Skin epidermis (tissue), 12 donors: ENCODE measurements at regions not wholly inside any gene's neighbourhood (a gene's known extent, or its start where the extent isn't known, plus 50 kb on each side); places are given as distances from the start of the nearest gene placed in this dataset.
"Not testable (repeated sequence)": the region's sequence is repeated elsewhere in the genome, so short reads cannot be mapped to it uniquely, and the experiment has no call there.

Experiments used
- H3K27ac ChIP-seq, 21 experiments: fragments of 200-600 bp; sonication (generic) in 11 of 21; one replicate each; pipeline ENCODE4 v1.5.0; 2020; ENCODE audit warnings: mild to moderate bottlenecking in 3 of 21, inconsistent platforms in 2 of 21, moderate library complexity in 2 of 21
- H3K4me3 ChIP-seq, 7 experiments: fragments of 200-600 bp; sonication (generic) in 2 of 7; one replicate each; pipeline ENCODE4 v1.5.0; 2020; ENCODE audit warnings: inconsistent platforms in 2 of 7, mild to moderate bottlenecking in 2 of 7, moderate library complexity in 1 of 7

- H3K27ac ChIP-seq, H3K4me3 ChIP-seq: not testable (repeated sequence)
Measured at GRCh38 chr10:22467393-22467792, 122.1 kb downstream of the SPAG6 start.

DNA sequence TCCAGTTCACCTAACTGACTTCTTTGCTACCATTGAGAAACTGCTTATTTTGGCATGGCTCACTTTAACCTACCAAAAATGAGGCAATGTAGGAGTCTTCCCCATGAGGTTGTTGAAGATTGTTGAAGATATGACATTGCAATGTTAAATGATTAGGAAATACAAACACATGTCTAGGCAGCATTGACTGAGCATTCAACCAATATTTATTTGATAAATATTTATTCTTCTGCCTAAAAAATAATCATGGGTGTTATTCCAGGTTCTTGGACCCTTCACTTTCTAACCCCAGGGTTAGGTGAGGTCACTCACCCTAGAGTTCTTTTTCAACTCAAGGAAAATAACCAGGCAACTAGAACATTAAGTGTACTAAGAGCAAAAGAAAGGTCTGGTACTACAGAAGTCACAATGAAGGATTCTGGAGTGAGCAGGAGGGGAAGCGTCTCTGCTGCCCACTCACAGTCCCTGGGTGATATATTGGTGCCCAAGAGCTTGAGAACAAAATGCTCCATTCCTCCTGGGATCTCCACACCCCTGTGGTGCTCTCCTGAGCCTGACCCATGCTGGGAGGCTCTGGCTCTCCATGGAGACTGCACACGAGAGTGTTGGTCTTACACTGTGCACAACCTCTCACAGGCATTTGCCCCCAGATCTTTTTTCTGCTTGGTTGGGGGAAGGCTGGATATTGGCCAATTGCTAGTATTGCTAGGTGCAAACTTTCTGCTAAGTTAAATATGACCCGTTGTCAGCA lies 123.4 kb downstream of the SPAG6 start:
- Histone ChIP-seq H3K4me3 (no peak overlapping the region), H3K27ac (no peak overlapping the region)

DNA sequence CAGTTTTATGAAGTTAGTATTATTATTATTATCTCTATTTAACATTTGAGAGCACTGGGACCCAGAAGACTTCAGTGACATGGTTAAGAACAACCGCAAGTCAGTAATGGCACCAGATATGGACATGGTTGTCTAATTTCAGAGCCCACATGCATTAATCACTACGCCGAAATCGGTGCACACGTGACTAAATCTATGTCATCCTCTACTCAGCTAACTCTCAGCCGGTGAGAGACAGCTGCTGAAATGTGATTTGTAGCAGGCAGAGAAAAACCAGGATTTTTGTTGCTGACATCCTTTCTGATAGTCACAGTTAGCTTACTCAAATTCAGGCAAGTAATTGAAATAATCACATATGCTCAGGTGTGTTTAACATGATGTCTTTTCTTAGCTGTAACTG lies 127.7 kb downstream of the SPAG6 start:
- Histone ChIP-seq H3K27ac (no peak overlapping the region), H3K4me3 (no peak overlapping the region)

DNA sequence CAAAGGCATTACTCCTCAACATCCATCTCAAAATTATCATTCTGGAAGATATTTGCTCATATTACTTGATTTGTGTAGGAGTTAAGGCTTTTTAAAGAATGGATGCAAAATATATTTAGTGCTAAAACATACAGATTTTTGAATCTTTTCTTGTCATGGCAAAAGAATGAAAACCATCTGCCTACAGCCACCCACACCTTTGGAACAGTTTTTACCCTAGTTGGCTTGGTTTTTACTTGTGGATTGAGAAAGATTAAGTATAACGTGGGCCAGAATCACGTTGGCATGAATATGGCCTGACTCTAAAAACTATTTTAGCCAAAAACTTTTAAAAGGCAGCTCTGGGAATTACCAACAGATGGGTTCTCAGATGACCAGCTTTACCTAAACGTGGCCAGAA lies 128.2 kb downstream of the SPAG6 start:
- no peak overlapping the region for H3K4me3 ChIP-seq
- no peak overlapping the region for H3K27ac ChIP-seq

DNA sequence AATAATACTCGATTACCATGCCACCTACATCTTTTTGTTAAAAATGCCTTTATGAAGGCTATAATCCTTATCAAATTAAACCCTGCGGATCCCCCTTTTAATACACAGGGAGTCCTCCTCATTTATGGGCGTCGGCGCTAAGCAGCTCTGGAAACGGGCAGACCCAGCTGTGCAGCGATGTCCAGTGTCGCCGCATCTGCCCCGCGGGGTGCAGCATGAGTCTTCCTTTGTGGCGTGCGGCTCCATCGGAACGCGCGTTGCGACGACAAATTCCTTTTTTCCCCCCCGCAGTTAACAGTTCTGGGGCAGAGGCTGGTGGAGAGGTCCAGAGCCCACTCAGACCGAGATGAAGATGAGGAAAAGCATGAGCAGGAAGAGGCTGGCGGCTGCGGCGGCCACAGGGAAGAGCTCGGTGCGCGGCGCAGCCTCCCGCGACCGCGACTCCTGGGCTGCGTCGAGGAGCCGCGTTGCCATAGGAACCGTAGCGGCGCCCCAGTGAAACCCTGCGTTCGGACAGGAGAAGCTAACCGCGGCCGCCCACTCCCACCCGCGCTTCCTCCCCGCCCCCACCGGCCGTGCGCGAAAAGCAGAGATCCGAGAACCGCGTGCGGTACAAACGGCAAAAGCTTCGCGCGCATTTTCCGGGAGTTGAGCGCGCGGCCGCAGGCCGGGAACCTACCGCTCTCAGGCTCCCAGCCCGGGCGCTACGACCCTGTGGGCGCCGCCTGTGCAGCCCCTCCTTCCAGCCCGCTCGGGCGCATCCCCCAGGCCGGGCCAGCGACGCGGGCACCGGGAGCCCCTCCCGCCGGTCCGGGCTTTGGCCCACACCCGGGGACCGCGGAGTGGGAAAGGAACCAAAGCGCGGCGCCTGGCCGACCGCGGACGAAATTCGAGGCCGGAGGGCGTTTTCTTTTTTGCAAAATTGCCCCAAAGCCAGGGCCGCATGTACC lies 130.6 kb downstream of the SPAG6 start:
- peak overlapping the region in 6 of 7 experiments; percentile 5 to 44 (median 22) for H3K4me3 ChIP-seq
- H3K27ac ChIP-seq: peak overlapping the region in 1 of 21 experiments; percentile 9

DNA sequence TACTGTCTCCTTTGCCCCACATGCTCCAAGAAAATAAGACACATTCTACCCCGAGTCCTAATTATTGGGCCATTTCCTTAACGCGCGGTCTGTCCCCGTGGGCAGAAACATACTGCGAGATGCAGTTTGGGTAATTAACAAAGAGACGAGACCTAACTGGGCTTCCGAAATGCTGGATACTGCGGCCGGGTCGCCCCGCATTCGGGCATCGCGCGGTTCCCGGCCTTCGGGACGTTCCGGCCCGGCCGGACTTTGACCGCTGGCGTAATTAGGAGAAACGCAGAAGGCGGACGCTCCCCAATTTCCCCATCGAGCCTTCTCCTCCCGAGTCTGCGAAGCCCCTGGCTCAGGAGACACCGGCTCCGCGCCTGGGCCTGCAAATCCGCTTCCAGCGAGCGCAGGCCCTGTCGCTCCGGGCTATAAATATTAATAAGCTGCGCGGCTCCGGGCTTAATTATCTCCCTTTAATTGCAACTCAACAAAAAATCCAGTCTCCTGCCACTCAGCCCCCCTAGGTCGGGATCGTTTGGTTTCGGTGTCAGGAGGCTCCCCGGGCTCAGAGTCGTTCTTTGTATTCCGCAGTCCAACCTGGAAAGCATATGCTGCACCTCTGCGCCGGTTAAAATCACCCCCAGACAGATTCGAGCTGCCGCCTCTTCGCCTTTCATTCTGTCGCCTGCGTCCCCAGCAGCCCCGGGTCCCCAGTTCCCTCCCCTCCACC lies 131.5 kb downstream of the SPAG6 start:
- peak overlapping the region in 4 of 7 experiments; percentile 5 to 44 (median 27) for H3K4me3 ChIP-seq
- no peak overlapping the region for H3K27ac ChIP-seq

- H3K4me3 ChIP-seq: no peak overlapping the region
- H3K27ac ChIP-seq: no peak overlapping the region
Measured at GRCh38 chr10:22477334-22478287, 132.3 kb downstream of the SPAG6 start.

- Histone ChIP-seq H3K4me3 (no peak overlapping the region), H3K27ac (no peak overlapping the region)
Measured at GRCh38 chr10:22478555-22479334, 133.4 kb downstream of the SPAG6 start.

DNA sequence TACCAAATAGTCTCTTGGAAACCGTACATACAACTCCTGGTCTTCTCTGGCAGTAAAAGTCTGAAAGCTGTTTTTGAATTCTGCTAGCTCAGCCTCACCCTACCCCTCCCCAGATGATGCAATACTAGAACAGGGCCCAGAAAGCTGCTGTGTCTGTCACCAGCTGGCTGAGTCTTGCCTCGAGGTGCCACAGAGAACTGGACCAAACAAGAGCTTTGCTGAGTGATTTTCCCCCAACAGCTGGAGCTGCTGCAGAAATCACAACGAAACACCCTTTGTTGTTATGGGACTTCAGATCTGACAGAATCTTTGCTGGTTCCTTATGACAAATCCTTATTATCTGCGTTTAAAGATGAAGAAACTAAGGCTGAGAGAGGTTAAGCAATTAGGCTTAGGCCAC lies 134.1 kb downstream of the SPAG6 start:
- H3K27ac ChIP-seq: no peak overlapping the region
- no peak overlapping the region for H3K4me3 ChIP-seq

DNA sequence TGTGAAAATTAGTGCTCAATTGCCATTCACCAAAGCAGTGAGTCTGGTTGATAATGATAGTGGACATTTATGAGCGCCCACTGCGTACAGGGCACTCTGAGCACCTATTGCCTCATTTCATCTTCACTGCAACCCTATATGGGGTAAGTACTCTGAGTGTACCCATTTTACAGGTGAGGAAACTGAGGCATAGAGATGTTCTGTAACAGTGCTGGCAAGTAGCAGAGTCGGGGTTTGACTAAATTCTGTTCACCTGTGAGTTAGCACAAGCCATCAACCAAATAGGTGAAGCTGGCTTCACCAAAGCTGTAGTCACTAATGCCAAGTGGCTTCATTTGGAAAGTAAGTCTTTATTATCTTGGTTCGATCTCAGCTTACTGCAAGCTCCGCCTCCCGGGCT lies 135.8 kb downstream of the SPAG6 start:
- no peak overlapping the region for H3K27ac ChIP-seq
- H3K4me3 ChIP-seq: no peak overlapping the region

GRCh38 chr10:22481687-22482539 lies 136.6 kb downstream of the SPAG6 start:
- H3K4me3 ChIP-seq: no peak overlapping the region
- H3K27ac ChIP-seq: no peak overlapping the region

DNA sequence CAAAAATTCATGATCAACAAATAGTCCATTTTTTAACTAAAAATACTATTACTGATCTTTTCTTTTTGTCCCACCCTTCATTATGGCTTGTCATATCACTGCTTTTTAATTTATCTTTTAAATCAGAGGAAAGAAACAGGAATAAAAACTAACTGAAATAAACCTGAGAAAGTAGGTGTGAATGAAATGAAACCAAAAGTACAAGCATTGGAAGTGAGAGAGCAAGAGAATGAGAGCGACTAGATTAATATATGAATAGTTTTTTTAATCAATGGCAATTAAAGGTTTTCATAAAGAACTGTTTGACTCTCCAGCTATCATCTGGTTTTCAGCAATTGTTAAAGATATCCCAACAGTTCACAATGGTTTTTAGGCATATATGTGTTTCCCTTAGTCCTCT lies 137.8 kb downstream of the SPAG6 start:
- H3K27ac ChIP-seq: no peak overlapping the region
- H3K4me3 ChIP-seq: no peak overlapping the region
